K562 (cell line): ENCODE measurements at regions not wholly inside any gene's neighbourhood (a gene's known extent, or its start where the extent isn't known, plus 50 kb on each side); places are given as distances from the start of the nearest gene placed in this dataset.

Source experiments
- ARID3B ChIP-seq: fragments of 250-450 bp; sonication (Bioruptor Pico); IDR thresholded peaks from 2 replicates; pipeline ENCODE4 v1.4.0; 2020; ENCODE audit warnings: borderline replicate concordance
- C11orf30 ChIP-seq: fragments of 450-650 bp; IDR thresholded peaks from 2 replicates; pipeline ENCODE4 v1.6.1; 2016; ENCODE audit warnings: low read depth, mild to moderate bottlenecking
- CBX3 ChIP-seq, 2 experiments: IDR thresholded peaks; 1 replicate in 1 of 2; 2 replicates in 1 of 2; pipeline ENCODE4 v1.6.1; 2012; ENCODE audit warnings: inconsistent platforms in 2 of 2, low read length in 2 of 2, borderline replicate concordance in 1 of 2, control low read depth in 1 of 2
- CREB3L1 ChIP-seq: fragments of 450-650 bp; IDR thresholded peaks from 2 replicates; pipeline ENCODE4 v1.6.1; 2014; ENCODE audit warnings: low read depth, mild to moderate bottlenecking, moderate library complexity, borderline replicate concordance
- GMEB1 ChIP-seq: fragments of 250-450 bp; sonication (Bioruptor Pico); IDR thresholded peaks from 2 replicates; pipeline ENCODE4 v1.4.0; 2020; ENCODE audit warnings: mild to moderate bottlenecking
- L3MBTL2 ChIP-seq: fragments of 450-650 bp; IDR thresholded peaks from 2 replicates; pipeline ENCODE4 v1.6.1; 2016; ENCODE audit warnings: mild to moderate bottlenecking, moderate library complexity
- MAFG ChIP-seq: fragments of 450-650 bp; conservative IDR thresholded peaks from 2 replicates; pipeline ENCODE4 v1.6.1; 2016; ENCODE audit warnings: missing genetic modification characterization, missing compliant biosample characterization
- MBD1 ChIP-seq: fragments of 250-450 bp; sonication (Bioruptor Pico); IDR thresholded peaks from 2 replicates; pipeline ENCODE4 v1.8.0; 2022; ENCODE audit warnings: inconsistent platforms
- MNT ChIP-seq, 2 experiments: fragments of 450-650 bp; conservative IDR thresholded peaks; 2 replicates each; pipeline ENCODE4 v1.6.1; 2017; ENCODE audit warnings: mild to moderate bottlenecking in 2 of 2, moderate library complexity in 2 of 2
- MTF1 ChIP-seq: fragments of 250-450 bp; sonication (Bioruptor Pico); IDR thresholded peaks from 2 replicates; pipeline ENCODE4 v1.9.0; 2021; ENCODE audit warnings: moderate library complexity, mild to moderate bottlenecking, inconsistent platforms, borderline replicate concordance
- NBN ChIP-seq: fragments of 450-650 bp; IDR thresholded peaks from 2 replicates; pipeline ENCODE4 v1.6.1; 2016; ENCODE audit warnings: low read depth, mild to moderate bottlenecking
- PATZ1 ChIP-seq: fragments of 250-450 bp; sonication (Bioruptor Pico); IDR thresholded peaks from 2 replicates; pipeline ENCODE4 v1.5.0; 2020; ENCODE audit warnings: mild to moderate bottlenecking, borderline replicate concordance
- PCBP1 ChIP-seq: fragments of 200-400 bp; formaldehyde crosslinking; IDR thresholded peaks from 2 replicates; pipeline ENCODE4 v1.6.1; 2018; ENCODE audit warnings: mild to moderate bottlenecking, low read depth, low read length; ENCODE audit not compliant: poor library complexity, severe bottlenecking
- RBM15 ChIP-seq: fragments of 200-400 bp; formaldehyde crosslinking; IDR thresholded peaks from 2 replicates; pipeline ENCODE4 v1.6.1; 2018; ENCODE audit warnings: mild to moderate bottlenecking, low read length, moderate library complexity; ENCODE audit not compliant: insufficient read depth
- SNRNP70 ChIP-seq: fragments of 200-400 bp; formaldehyde crosslinking; optimal IDR thresholded peaks from 2 replicates; pipeline ENCODE3; 2017; ENCODE audit warnings: low read depth, low read length
- ZBED1 ChIP-seq: IDR thresholded peaks from 2 replicates; pipeline ENCODE4 v1.6.1; 2014

- no peak for TF ChIP-seq ARID3B (CRISPR knock-in tag)
- no peak for TF ChIP-seq MTF1
- TF ChIP-seq L3MBTL2, result peak; percentile 68; the same call in 1 of the 2 replicates
- TF ChIP-seq PCBP1, result no peak
- TF ChIP-seq GMEB1 (CRISPR knock-in tag), result no peak
- no peak for TF ChIP-seq MAFG (tag)
- 0 out of 2 replicates have a peak, but pooled peaks have one; percentile 64 for TF ChIP-seq PATZ1
- no peak for TF ChIP-seq MNT (conservative IDR thresholded peaks at IDR 0.05)
- no peak for TF ChIP-seq NBN
- no peak for TF ChIP-seq SNRNP70
- TF ChIP-seq ZBED1, result no peak
- no peak for TF ChIP-seq MBD1 (CRISPR knock-in tag)
- TF ChIP-seq CREB3L1, result no peak
- peak in 1 of 2 experiments; percentile 58; a peak in 1 of 3 replicates for TF ChIP-seq CBX3 (IDR thresholded peaks at IDR 0.05; ENCODE audit: borderline replicate concordance in 1 of 2, low read length in 2 of 2)
- TF ChIP-seq C11orf30, result no peak
- no peak for TF ChIP-seq RBM15
Observed at GRCh38 chr18:25921677-25922421, 168.6 kb downstream of the SS18 start (continued).
